HFFc6 (cell line): ENCODE measurements at regions not wholly inside any gene's neighbourhood (a gene's known extent, or its start where the extent isn't known, plus 50 kb on each side); places are given as distances from the start of the nearest gene placed in this dataset.

ENCODE experiments used
- DNase-seq: peaks from one replicate; pipeline ENCODE4 v3.0.0-alpha.2; 2018
- H3K27ac Mint-ChIP-seq: 2 replicates; pipeline ENCODE4 v1.8.0; 2020; ENCODE audit warnings: mild to moderate bottlenecking, mixed read lengths
- H3K27me3 Mint-ChIP-seq: 2 replicates; pipeline ENCODE4 v1.8.0; 2021; ENCODE audit warnings: mild to moderate bottlenecking, moderate library complexity, mixed read lengths; ENCODE audit not compliant: insufficient read depth
- H3K36me3 Mint-ChIP-seq: 2 replicates; pipeline ENCODE4 v1.8.0; 2021; ENCODE audit warnings: low read depth, mixed read lengths
- H3K4me1 Mint-ChIP-seq: 2 replicates; pipeline ENCODE4 v1.8.0; 2020; ENCODE audit warnings: low read depth, mixed read lengths
- H3K4me3 Mint-ChIP-seq: 2 replicates; pipeline ENCODE4 v1.8.0; 2020; ENCODE audit warnings: mild to moderate bottlenecking, moderate library complexity, mixed read lengths
- H3K9me3 Mint-ChIP-seq: 2 replicates; pipeline ENCODE4 v1.8.0; 2020; ENCODE audit warnings: mild to moderate bottlenecking, mixed read lengths
- CTCF ChIP-seq: fragments of 200-600 bp; sonication (generic); IDR thresholded peaks from 2 replicates; pipeline ENCODE4 v1.5.0; 2021; ENCODE audit warnings: antibody characterized with exemption, mild to moderate bottlenecking

- Mint-ChIP-seq H3K9me3 (peaks cover 50% of the 10 kb centered on the region), H3K27me3 (no peaks in the 10 kb centered on the region)
Measured at GRCh38 chr1:232239522-232239921, 390.4 kb downstream of the SIPA1L2 start.

GRCh38 chr1:232238009-232238408 is 391.9 kb downstream of the SIPA1L2 start:
- H3K27me3 Mint-ChIP-seq: no peaks in the 10 kb centered on the region
- H3K27ac Mint-ChIP-seq: no peak overlapping the region
- peaks cover 63% of the 10 kb centered on the region for H3K9me3 Mint-ChIP-seq
- no peak overlapping the region for H3K4me3 Mint-ChIP-seq
- no peak for TF ChIP-seq CTCF
- no peaks in the 10 kb centered on the region for H3K4me1 Mint-ChIP-seq
- no peak for DNase-seq
- no peaks in the 10 kb centered on the region for H3K36me3 Mint-ChIP-seq

More at GRCh38 chr1:232239522-232239921, 390.4 kb downstream of the SIPA1L2 start:
- DNase-seq: no peak
- no peak for TF ChIP-seq CTCF
- no peak overlapping the region for H3K27ac Mint-ChIP-seq
- no peaks in the 10 kb centered on the region for H3K36me3 Mint-ChIP-seq
- H3K4me3 Mint-ChIP-seq: no peak overlapping the region
- no peaks in the 10 kb centered on the region for H3K4me1 Mint-ChIP-seq

- H3K36me3 Mint-ChIP-seq: no peaks in the 10 kb centered on the region; the same call in 1 of the 2 replicates
- H3K9me3 Mint-ChIP-seq: peaks cover 32% of the 10 kb centered on the region
Measured at GRCh38 chr1:232227306-232227705, 402.6 kb downstream of the SIPA1L2 start.

GRCh38 chr1:232226197-232226712 is 403.7 kb downstream of the SIPA1L2 start:
- H3K27ac Mint-ChIP-seq: no peak overlapping the region

More at GRCh38 chr1:232227306-232227705, 402.6 kb downstream of the SIPA1L2 start:
- no peak for TF ChIP-seq CTCF
- no peak overlapping the region for H3K27ac Mint-ChIP-seq
- H3K4me3 Mint-ChIP-seq: no peak overlapping the region
- no peaks in the 10 kb centered on the region; the same call in 1 of the 2 replicates for H3K27me3 Mint-ChIP-seq
- H3K4me1 Mint-ChIP-seq: no peaks in the 10 kb centered on the region; the same call in 1 of the 2 replicates
- DNase-seq: no peak

GRCh38 chr1:232225336-232226131 is 404.4 kb downstream of the SIPA1L2 start:
- H3K4me3 Mint-ChIP-seq: no peak overlapping the region
- peaks cover 38% of the 10 kb centered on the region for H3K9me3 Mint-ChIP-seq
- TF ChIP-seq CTCF: no peak
- H3K36me3 Mint-ChIP-seq: no peaks in the 10 kb centered on the region; the same call in 1 of the 2 replicates
- H3K27me3 Mint-ChIP-seq: no peaks in the 10 kb centered on the region; the same call in 1 of the 2 replicates
- H3K27ac Mint-ChIP-seq: no peak overlapping the region
- H3K4me1 Mint-ChIP-seq: no peaks in the 10 kb centered on the region; the same call in 1 of the 2 replicates
- no peak for DNase-seq

More at GRCh38 chr1:232226197-232226712, 403.7 kb downstream of the SIPA1L2 start:
- TF ChIP-seq CTCF: no peak
- no peaks in the 10 kb centered on the region; the same call in 1 of the 2 replicates for H3K27me3 Mint-ChIP-seq
- H3K4me3 Mint-ChIP-seq: no peak overlapping the region
- H3K9me3 Mint-ChIP-seq: peaks cover 33% of the 10 kb centered on the region
- peak; percentile 34 for DNase-seq
- no peaks in the 10 kb centered on the region; the same call in 1 of the 2 replicates for H3K4me1 Mint-ChIP-seq
- no peaks in the 10 kb centered on the region; the same call in 1 of the 2 replicates for H3K36me3 Mint-ChIP-seq
